Hepatocyte (in vitro differentiated cells): ENCODE measurements at regions not wholly inside any gene's neighbourhood (a gene's known extent, or its start where the extent isn't known, plus 50 kb on each side); places are given as distances from the start of the nearest gene placed in this dataset.

Source experiments
- EZH2phosphoT487 ChIP-seq: fragments of 200-600 bp; sonication (generic); IDR thresholded peaks from one replicate; pipeline ENCODE4 v1.6.1; 2018; ENCODE audit warnings: antibody characterized with exemption, mild to moderate bottlenecking, low read depth, moderate library complexity; ENCODE audit not compliant: unreplicated experiment, severe bottlenecking
- TF ChIP-seq, protein P1 (sequence below): fragments of 200-600 bp; sonication (generic); IDR thresholded peaks from 2 replicates; pipeline ENCODE4 v1.5.1; 2016; ENCODE audit warnings: antibody characterized with exemption, mild to moderate bottlenecking; ENCODE audit not compliant: poor library complexity

DNA sequence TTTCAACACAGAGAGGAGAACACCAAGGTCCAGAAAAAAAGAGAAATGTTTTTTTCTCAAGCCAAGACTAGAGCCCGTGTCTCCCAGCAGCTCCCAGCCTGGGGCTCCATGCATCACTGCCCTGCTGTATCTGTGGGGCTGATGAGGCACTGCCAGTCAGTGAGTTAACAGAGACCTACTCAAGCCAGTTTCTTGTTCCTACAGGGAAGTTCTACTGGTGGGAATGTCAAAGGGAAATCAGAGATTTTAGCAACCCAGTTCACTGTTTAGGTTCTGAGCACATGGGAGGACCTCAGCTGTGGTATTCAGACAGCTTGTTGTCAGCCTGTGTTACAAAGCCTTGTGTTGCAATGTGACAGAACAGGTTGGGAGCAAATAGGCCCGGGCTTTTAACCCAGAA, 234.3 kb downstream of the TLE3 start:
- TF ChIP-seq, protein P1, sequence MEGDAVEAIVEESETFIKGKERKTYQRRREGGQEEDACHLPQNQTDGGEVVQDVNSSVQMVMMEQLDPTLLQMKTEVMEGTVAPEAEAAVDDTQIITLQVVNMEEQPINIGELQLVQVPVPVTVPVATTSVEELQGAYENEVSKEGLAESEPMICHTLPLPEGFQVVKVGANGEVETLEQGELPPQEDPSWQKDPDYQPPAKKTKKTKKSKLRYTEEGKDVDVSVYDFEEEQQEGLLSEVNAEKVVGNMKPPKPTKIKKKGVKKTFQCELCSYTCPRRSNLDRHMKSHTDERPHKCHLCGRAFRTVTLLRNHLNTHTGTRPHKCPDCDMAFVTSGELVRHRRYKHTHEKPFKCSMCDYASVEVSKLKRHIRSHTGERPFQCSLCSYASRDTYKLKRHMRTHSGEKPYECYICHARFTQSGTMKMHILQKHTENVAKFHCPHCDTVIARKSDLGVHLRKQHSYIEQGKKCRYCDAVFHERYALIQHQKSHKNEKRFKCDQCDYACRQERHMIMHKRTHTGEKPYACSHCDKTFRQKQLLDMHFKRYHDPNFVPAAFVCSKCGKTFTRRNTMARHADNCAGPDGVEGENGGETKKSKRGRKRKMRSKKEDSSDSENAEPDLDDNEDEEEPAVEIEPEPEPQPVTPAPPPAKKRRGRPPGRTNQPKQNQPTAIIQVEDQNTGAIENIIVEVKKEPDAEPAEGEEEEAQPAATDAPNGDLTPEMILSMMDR: no peak
- no peak for TF ChIP-seq EZH2phosphoT487
